ENCODE measurements at regions not wholly inside any gene's neighbourhood (a gene's known extent, or its start where the extent isn't known, plus 50 kb on each side); places are given as distances from the start of the nearest gene placed in this dataset.

DNA sequence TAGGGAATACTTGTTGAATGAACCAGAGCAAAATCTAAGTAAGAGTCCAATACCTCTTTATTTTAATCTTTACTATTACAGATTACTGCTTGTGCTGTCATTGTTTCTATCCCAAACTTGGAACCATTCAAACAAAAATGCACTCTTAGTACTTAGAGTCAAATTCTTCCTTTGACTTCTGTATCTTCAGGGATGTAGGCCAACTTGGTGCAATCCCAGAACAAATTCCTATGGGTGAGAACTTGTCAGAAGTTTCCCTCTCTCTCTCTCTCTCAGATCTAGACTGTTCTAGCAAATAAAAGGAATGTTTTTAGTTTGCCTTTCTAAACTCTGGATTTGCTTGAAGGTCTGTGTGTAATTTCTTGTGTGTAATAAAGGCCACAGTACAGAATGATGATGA lies 329.0 kb upstream of the TMTC4 start:
- no peak for DNase-seq (ENCODE audit: low read depth)
- CTCF ChIA-PET = no interaction called here
- no peaks in the 10 kb centered on the region for H3K36me3 ChIP-seq (ENCODE audit: control insufficient read depth, insufficient read depth, low read length)
- POLR2A ChIA-PET = no interaction called here
- H3K4me3 ChIP-seq (ENCODE audit: low read depth, low read length) = no peak overlapping the region
- TF ChIP-seq, protein P1, sequence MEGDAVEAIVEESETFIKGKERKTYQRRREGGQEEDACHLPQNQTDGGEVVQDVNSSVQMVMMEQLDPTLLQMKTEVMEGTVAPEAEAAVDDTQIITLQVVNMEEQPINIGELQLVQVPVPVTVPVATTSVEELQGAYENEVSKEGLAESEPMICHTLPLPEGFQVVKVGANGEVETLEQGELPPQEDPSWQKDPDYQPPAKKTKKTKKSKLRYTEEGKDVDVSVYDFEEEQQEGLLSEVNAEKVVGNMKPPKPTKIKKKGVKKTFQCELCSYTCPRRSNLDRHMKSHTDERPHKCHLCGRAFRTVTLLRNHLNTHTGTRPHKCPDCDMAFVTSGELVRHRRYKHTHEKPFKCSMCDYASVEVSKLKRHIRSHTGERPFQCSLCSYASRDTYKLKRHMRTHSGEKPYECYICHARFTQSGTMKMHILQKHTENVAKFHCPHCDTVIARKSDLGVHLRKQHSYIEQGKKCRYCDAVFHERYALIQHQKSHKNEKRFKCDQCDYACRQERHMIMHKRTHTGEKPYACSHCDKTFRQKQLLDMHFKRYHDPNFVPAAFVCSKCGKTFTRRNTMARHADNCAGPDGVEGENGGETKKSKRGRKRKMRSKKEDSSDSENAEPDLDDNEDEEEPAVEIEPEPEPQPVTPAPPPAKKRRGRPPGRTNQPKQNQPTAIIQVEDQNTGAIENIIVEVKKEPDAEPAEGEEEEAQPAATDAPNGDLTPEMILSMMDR (IDR thresholded peaks at IDR 0.05; ENCODE audit: insufficient read depth, low read depth, low read length) = no peak
- H3K27me3 ChIP-seq (ENCODE audit: control insufficient read depth, insufficient read depth, low read length) = no peaks in the 10 kb centered on the region

DNA sequence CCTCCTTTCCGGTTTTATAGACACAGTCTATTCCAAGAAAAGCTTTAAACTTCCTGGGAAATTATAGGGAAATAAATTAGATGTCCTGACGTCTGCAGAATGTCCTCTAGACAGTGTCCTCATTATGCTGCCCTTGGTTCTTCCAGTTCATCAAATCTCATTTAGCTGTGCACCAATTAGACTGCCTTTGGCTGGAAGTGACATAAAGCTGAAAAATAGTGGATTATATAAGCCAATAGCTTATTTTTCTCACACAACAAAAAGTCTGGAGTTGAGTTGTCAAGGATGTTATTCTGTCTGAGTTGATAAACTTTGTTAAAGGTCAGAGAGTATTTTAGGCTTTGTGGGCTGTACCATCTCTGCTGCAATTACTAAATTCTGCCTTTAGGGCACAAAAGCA lies 314.8 kb upstream of the TMTC4 start:
- ChIA-PET CTCF (no interaction called here), POLR2A (no interaction called here)
- DNase-seq (ENCODE audit: low read depth) = no peak
- Histone ChIP-seq H3K27me3 (ENCODE audit: control insufficient read depth, insufficient read depth, low read length) (no peaks in the 10 kb centered on the region), H3K36me3 (ENCODE audit: control insufficient read depth, insufficient read depth, low read length) (no peaks in the 10 kb centered on the region), H3K4me3 (ENCODE audit: low read depth, low read length) (no peak overlapping the region)
- TF ChIP-seq, protein P1 (IDR thresholded peaks at IDR 0.05; ENCODE audit: insufficient read depth, low read depth, low read length) = no peak

DNA sequence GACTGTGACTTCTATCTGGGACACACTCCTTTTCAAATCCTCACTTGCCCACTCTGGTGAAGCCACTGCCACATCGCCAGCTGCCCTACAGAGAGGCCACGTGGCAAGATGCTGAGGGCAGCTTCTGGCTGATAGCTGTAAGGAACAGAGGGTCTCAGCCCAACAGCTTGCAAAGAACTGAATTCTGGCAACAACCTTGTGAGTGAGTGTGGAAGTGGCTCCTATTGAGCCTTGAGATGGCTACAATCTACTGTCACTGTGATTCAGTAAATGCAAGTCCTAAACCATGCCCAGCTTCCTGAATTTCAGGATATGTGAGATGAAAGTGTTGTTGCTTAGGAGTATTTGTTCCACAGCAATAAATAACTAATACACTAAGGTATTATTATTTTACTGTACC lies 314.3 kb upstream of the TMTC4 start:
- DNase-seq (ENCODE audit: low read depth) = no peak
- POLR2A ChIA-PET = no interaction called here
- no peaks in the 10 kb centered on the region for H3K36me3 ChIP-seq (ENCODE audit: control insufficient read depth, insufficient read depth, low read length)
- H3K4me3 ChIP-seq (ENCODE audit: low read depth, low read length) = no peak overlapping the region
- no peaks in the 10 kb centered on the region for H3K27me3 ChIP-seq (ENCODE audit: control insufficient read depth, insufficient read depth, low read length)
- CTCF ChIA-PET = interaction anchor here (0.6 kb wide), 1 partner anchor 417 kb away, joined by 3 read pairs; no protein-coding TSS in a partner anchor
- TF ChIP-seq, protein P1 (IDR thresholded peaks at IDR 0.05; ENCODE audit: insufficient read depth, low read depth, low read length) = no peak

DNA sequence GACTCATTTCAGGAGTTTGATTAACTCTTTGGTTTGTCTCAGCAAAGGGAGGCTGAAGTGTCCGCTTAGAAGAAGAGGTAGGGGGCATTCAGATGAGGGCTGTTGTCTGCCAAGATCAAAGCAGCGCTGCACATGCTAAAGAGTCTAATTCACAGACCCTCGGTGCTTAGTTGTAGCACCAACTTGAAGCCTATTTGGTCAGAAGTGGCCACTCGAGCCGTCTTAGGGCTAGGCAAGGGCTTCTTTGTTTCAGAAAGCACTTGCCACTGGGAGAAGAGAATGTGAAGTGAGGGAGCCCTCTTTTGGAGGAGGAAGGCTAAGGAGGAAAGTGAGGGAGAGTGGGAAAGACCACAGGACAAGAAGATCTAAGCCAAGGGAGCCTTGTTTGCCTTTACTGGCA lies 313.4 kb upstream of the TMTC4 start:
- ChIA-PET POLR2A (no interaction called here), CTCF (interaction anchor here (0.6 to 1.0 kb wide), 2 partner anchors 49 to 348 kb away, joined by 3 read pairs; no protein-coding TSS in a partner anchor)
- Histone ChIP-seq H3K36me3 (ENCODE audit: control insufficient read depth, insufficient read depth, low read length) (no peaks in the 10 kb centered on the region), H3K27me3 (ENCODE audit: control insufficient read depth, insufficient read depth, low read length) (no peaks in the 10 kb centered on the region), H3K4me3 (ENCODE audit: low read depth, low read length) (no peak overlapping the region)
- TF ChIP-seq, protein P1 (IDR thresholded peaks at IDR 0.05; ENCODE audit: insufficient read depth, low read depth, low read length) = peak; percentile 25; the same call in 1 of the 2 replicates
- DNase-seq (ENCODE audit: low read depth) = no peak

DNA sequence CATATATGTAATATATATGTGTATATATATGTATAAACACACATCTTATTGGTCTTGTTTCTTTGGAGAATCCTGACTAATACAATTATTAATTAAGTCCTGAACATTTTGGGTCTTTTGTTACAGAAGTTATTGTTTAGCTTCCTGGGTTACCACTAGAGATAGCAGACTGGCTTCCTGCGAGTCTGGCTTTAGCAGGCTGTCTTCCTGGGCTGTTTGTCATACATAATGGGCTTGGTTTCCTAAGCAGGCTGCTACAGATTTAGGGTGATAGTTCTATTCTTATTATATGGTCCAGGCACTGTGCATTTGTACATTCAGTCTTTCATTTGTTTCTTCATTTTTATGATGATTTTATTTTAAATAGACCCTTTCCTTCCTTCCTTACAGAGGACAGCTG lies 312.0 kb upstream of the TMTC4 start:
- Histone ChIP-seq H3K4me3 (ENCODE audit: low read depth, low read length) (no peak overlapping the region), H3K27me3 (ENCODE audit: control insufficient read depth, insufficient read depth, low read length) (no peaks in the 10 kb centered on the region), H3K36me3 (ENCODE audit: control insufficient read depth, insufficient read depth, low read length) (no peaks in the 10 kb centered on the region)
- TF ChIP-seq, protein P1 (IDR thresholded peaks at IDR 0.05; ENCODE audit: insufficient read depth, low read depth, low read length) = no peak
- ChIA-PET POLR2A (no interaction called here), CTCF (interaction anchor here (0.9 kb wide), 1 partner anchor 264 kb away, joined by 3 read pairs; no protein-coding TSS in a partner anchor)
- DNase-seq (ENCODE audit: low read depth) = no peak

All from BJ (cell line).